Activated CD8-positive, alpha-beta memory T cell treated with anti-CD3 and anti-CD28 coated beads for 48 hours (primary cell): ENCODE measurements at regions not wholly inside any gene's neighbourhood (a gene's known extent, or its start where the extent isn't known, plus 50 kb on each side); places are given as distances from the start of the nearest gene placed in this dataset.

ENCODE experiments used
- DNase-seq, 3 experiments: peaks; one replicate each; pipeline ENCODE4 v3.0.0-alpha.2; 2020; ENCODE audit warnings: low read depth in 2 of 3, low spot score in 2 of 3

DNA sequence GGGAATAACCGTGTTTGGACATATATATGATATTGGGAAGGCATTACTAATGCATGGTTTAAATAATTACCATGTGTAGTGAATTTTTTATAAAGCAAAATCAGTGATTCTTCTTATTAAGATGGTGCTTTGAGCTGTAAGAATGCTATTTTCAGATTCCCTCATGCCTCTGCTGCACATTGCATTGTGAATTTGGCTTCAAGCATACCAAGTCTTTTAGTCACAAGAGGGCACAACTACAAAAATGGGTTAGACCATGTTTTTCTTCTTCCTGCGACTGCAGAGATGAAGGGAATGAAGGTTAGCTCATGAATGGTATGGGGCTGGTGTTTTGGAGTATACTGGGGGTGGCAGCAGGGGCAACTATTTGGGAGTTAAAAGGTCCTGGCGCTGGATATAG, 320.1 kb downstream of the SLC4A3 start:
- DNase-seq = no peak

DNA sequence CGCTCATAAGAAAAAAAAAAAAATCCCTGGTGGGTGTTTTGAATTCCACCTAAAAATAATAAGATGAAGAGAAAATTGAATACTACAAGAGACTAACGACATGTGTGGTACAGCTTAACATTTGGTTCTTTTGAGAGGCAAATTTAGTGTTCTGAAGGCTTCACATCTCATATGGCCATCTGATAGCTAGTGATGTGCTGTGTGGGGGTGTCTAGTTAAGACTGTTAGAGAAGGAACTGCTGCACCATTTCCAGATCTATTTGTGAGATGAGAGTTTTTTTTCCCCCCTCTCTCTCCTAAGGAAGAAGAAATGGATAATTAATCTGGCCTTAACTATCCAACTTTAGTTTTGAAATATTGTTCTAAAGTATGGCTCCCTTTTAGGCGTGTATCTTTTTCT, 321.6 kb downstream of the SLC4A3 start:
- no peak for DNase-seq

DNA sequence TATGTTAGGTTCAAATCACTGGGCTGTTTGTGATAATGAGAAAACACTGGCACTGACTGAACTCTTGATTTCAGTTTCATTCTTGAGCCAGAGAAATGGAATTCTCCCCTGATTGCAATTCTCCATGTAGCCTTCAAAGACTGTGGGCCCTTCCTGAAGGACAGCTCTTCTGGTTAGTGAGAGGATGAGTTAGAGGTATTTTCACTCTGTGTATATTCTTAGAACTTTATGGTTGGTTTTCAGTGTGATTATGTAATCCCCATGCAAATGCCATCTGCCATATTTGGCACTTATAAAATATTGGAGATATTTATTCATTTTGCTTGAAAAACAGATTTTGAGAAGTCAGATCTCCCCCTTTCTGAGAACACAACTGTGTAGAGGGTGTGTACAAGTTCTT, 323.7 kb downstream of the SLC4A3 start:
- no peak for DNase-seq

- no peak for DNase-seq
These were observed 326.9 kb downstream of the SLC4A3 start for GRCh38 chr2:219954331-219954730.

GRCh38 chr2:219957820-219958219, 330.4 kb downstream of the SLC4A3 start:
- no peak for DNase-seq

GRCh38 chr2:219958941-219959340, 331.5 kb downstream of the SLC4A3 start:
- no peak for DNase-seq

DNA sequence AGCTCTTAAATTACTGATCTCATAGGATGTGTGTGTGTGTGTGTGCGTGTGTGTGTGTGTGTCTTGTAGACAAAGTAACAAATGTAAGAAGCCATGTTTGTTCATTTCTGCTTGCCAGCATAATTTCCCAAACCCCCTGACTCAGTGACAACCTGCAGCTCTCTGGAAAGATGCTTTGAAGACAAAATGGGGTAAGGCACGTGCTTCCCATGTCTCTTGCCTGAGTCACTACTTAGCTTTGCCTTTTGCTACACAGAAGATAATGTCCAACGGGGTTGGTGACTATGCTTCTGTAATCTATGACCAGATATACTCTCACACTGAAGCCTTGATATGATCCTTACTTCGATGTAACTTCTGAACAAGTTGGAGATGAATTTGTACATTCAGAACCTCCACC, 332.0 kb downstream of the SLC4A3 start:
- DNase-seq = no peak

- DNase-seq = no peak
These were observed 334.6 kb downstream of the SLC4A3 start for GRCh38 chr2:219961947-219962498.

GRCh38 chr2:219962801-219963200, 335.4 kb downstream of the SLC4A3 start:
- no peak for DNase-seq

DNA sequence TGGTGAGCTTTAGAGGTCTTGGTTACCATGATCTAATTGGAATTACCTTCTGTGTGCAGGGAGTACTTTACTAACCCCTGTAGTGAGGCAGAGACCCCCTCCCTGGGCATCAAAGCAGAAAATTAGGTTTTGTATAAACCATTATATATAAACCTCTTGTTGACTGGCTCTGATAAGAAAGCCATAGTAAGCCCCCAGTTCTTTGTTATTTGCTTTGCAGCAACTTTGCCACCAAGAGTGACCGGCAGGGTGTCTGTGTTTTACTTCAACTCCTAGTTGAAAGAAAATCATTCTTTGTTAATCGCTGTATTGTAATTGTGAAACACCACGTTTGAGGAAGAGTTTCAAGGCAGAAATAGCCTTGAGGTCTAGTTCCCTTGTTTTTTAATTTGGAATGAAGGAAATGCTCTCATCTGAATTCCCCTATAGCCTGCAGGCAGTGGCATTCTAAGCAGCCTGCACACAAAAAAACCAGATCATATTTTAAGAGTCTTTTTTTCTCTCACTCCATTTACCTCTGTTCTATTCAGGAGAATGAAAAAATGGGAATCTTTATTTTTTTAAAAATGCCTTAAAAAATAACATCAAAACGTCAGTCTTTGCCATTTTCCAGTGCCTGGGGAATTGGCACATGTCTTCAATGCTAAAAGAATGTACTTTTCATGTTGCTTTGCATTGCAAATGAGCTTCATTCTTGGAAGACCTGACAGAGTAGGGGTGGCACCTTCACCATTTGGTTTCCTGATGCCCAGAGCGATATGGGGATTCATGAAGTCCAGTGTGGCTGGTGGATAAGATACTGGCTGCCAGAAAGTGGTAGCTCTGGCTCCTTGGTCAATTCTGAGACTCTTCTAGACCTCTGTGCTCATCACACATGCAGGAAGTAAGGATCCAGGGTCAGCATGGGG, 338.1 kb downstream of the SLC4A3 start:
- DNase-seq = no peak

- DNase-seq = no peak
These were observed 340.1 kb downstream of the SLC4A3 start for GRCh38 chr2:219967247-219968245.

DNA sequence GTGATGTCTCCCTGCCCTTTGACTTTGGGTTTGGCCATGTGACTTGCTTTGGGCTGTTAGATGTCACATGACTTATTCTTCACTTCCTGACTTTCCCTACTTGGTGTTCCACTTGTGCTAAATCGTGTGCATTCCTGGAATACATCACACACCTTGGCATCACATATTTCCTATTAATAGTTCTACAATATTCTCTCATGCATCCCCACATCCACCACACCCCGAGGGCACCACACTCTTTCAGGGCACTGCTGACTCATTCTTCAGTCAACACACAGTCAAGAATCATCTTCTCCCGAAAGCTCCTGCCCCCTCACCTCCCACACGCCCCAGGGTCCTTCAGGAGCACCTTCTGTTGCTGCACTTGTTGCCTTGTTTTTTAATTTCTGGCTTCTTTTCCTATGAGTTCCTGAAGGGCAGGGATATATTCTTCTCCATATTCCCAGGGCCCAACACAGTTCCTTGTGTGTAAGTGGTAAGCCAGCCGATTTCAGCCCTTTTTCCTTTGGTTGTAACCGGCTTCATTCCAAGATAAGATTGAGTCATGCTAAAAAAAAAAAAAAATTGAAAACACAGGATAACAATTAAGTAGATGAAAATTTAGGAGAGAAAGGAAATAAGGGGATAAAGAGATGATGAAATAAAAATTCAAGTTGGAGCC, 341.4 kb downstream of the SLC4A3 start:
- no peak for DNase-seq

- DNase-seq = no peak
These were observed 342.1 kb downstream of the SLC4A3 start for GRCh38 chr2:219969508-219969907.

- no peak for DNase-seq
These were observed 345.7 kb downstream of the SLC4A3 start for GRCh38 chr2:219973136-219973535.

DNA sequence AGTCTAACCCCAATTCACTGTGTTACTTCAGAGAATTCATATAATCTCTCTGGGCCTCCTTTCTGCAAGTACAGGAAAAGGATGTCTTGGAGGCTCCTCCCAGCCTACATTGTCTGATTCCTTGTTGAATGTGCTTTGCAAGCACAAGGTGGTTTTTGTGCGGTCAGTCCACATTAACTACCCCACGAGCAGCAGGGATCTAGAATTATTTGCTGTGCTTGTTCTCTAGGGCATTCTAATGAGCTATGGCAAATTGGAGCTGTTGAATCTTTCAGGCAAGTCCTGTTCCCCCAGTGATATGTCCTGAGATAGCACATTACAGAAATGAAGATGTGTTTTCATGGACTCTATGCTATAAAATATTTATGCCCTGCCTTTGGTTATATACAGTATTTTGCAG, 349.4 kb downstream of the SLC4A3 start:
- DNase-seq = no peak

DNA sequence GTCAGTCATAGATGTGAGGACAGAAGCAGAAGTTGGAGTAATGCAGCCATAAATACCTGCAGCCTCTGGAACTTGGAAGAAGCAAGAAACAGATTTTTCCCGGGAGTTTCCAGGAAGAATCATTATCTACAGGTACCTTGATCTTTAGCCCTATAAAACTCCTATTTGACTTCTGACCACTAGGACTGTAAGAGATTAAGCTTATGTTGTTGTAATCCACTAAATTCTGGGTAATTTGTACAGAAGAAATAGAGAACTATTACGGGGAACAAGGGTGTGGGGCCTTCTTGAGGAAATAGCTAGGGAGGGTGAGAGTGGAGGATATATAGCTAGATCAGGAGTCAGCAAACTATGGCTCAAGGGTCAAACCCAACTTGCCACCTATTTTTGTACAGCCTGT, 353.2 kb downstream of the SLC4A3 start:
- DNase-seq = no peak

GRCh38 chr2:219983836-219984235, 356.4 kb downstream of the SLC4A3 start:
- DNase-seq = no peak

DNA sequence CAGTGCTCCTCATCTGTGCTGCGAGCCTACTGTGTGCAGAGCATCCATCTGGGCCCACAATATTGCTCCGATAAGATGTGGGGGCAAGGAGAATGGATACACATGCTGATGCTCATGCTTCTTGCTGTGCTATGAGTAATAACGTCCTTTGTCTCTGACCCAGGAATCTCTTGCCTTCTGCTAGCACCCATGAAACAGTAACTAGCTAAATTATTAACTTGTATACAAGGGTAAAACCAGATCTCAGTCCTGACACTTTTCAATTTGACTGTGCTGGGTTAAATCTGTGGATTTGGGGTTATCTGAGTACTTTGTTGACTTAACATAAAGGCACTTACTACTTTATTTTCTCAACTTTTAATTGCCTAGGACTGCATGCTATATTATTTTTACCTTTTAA, 357.6 kb downstream of the SLC4A3 start:
- no peak for DNase-seq

GRCh38 chr2:219987830-219988229, 360.4 kb downstream of the SLC4A3 start:
- no peak for DNase-seq

GRCh38 chr2:219989744-219990143, 362.3 kb downstream of the SLC4A3 start:
- no peak for DNase-seq

DNA sequence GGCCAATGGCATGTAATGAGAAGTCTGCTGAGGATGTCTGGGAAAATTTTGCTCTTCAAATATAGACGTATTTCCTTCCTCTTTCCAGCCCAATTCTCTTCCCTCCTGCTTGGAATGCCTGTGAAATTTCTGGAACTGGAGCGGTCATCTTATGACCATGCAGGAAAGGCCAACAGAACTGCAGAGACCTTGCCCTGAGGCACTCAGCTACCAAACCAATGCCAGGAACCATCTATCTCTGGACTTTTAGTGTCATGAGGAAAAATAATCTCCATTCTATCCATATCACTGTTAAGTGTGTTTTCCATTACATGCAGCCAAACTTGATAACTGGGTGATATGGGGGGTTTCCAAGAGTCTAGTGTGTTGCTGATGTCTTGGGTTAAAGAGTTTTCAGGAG, 363.7 kb downstream of the SLC4A3 start:
- DNase-seq = no peak
